NT2/D1 (cell line): ENCODE measurements at regions not wholly inside any gene's neighbourhood (a gene's known extent, or its start where the extent isn't known, plus 50 kb on each side); places are given as distances from the start of the nearest gene placed in this dataset.

Experiments used
- DNase-seq: peaks from one replicate; pipeline ENCODE4 v3.0.0-alpha.2; 2011; ENCODE audit warnings: low read depth, low spot score
- H3K27me3 ChIP-seq: 2 replicates; pipeline ENCODE4 v1.6.0; 2011; ENCODE audit warnings: mild to moderate bottlenecking; ENCODE audit not compliant: insufficient read length, insufficient read depth
- H3K36me3 ChIP-seq: 2 replicates; pipeline ENCODE4 v1.6.1; 2011; ENCODE audit warnings: mild to moderate bottlenecking, low read length, mixed read lengths; ENCODE audit not compliant: insufficient read depth, insufficient read length
- H3K4me1 ChIP-seq: 2 replicates; pipeline ENCODE4 v1.5.1; 2011; ENCODE audit not compliant: insufficient read depth, insufficient read length
- H3K4me3 ChIP-seq: 2 replicates; pipeline ENCODE4 v1.5.1; 2011; ENCODE audit warnings: low read depth; ENCODE audit not compliant: insufficient read length
- H3K9ac ChIP-seq: 2 replicates; pipeline ENCODE4 v1.6.0; 2011; ENCODE audit warnings: low read depth; ENCODE audit not compliant: insufficient read length
- H3K9me3 ChIP-seq: 2 replicates; pipeline ENCODE4 v1.5.1; 2011; ENCODE audit warnings: mild to moderate bottlenecking, low read length; ENCODE audit not compliant: insufficient read depth
- SUZ12 ChIP-seq: IDR thresholded peaks from 2 replicates; pipeline ENCODE4 v1.6.1; 2011; ENCODE audit not compliant: insufficient read length, insufficient read depth; ENCODE audit errors: extremely low read depth
- YY1 ChIP-seq: IDR thresholded peaks from 2 replicates; pipeline ENCODE4 v1.6.1; 2011; ENCODE audit not compliant: insufficient read length, insufficient read depth
- ZNF274 ChIP-seq: IDR thresholded peaks from 2 replicates; pipeline ENCODE4 v1.6.1; 2011; ENCODE audit warnings: mild to moderate bottlenecking, low read depth, low read length

GRCh38 chr11:122521626-122522025 lies 133.9 kb upstream of the UBASH3B start:
- no peaks in the 10 kb centered on the region for H3K4me1 ChIP-seq
- no peaks in the 10 kb centered on the region for H3K36me3 ChIP-seq
- TF ChIP-seq SUZ12, result no peak
- no peak for TF ChIP-seq YY1
- no peak for TF ChIP-seq ZNF274
- no peak overlapping the region for H3K4me3 ChIP-seq
- H3K27me3 ChIP-seq, result no peaks in the 10 kb centered on the region
- H3K9me3 ChIP-seq, result no peaks in the 10 kb centered on the region
- no peak overlapping the region for H3K9ac ChIP-seq
- DNase-seq, result no peak

GRCh38 chr11:122517403-122518379 lies 137.8 kb upstream of the UBASH3B start:
- Histone ChIP-seq H3K9me3 (no peaks in the 10 kb centered on the region), H3K36me3 (no peaks in the 10 kb centered on the region), H3K27me3 (no peaks in the 10 kb centered on the region), H3K9ac (no peak overlapping the region), H3K4me3 (no peak overlapping the region), H3K4me1 (no peaks in the 10 kb centered on the region)
- no peak for TF ChIP-seq ZNF274
- no peak for TF ChIP-seq SUZ12
- no peak for TF ChIP-seq YY1
- DNase-seq, result no peak

GRCh38 chr11:122516686-122517085 lies 138.8 kb upstream of the UBASH3B start:
- Histone ChIP-seq H3K9ac (no peak overlapping the region), H3K4me1 (no peaks in the 10 kb centered on the region), H3K4me3 (no peak overlapping the region), H3K27me3 (no peaks in the 10 kb centered on the region), H3K36me3 (no peaks in the 10 kb centered on the region), H3K9me3 (no peaks in the 10 kb centered on the region)
- no peak for TF ChIP-seq ZNF274
- no peak for TF ChIP-seq SUZ12
- no peak for DNase-seq

- Histone ChIP-seq H3K9ac (no peak overlapping the region), H3K27me3 (no peaks in the 10 kb centered on the region), H3K4me1 (no peaks in the 10 kb centered on the region), H3K36me3 (no peaks in the 10 kb centered on the region), H3K4me3 (no peak overlapping the region), H3K9me3 (no peaks in the 10 kb centered on the region)
- TF ChIP-seq YY1 (no peak), SUZ12 (no peak), ZNF274 (no peak)
- DNase-seq, result no peak
These were observed 141.5 kb upstream of the UBASH3B start for GRCh38 chr11:122513997-122514396.

- no peaks in the 10 kb centered on the region for H3K36me3 ChIP-seq
- no peaks in the 10 kb centered on the region for H3K9me3 ChIP-seq
- H3K27me3 ChIP-seq, result no peaks in the 10 kb centered on the region
These were observed 142.2 kb upstream of the UBASH3B start for GRCh38 chr11:122513328-122513727.

GRCh38 chr11:122512688-122513087 lies 142.8 kb upstream of the UBASH3B start:
- Histone ChIP-seq H3K4me1 (no peaks in the 10 kb centered on the region), H3K4me3 (no peak overlapping the region), H3K36me3 (no peaks in the 10 kb centered on the region), H3K9me3 (no peaks in the 10 kb centered on the region), H3K9ac (no peak overlapping the region), H3K27me3 (no peaks in the 10 kb centered on the region)
- TF ChIP-seq SUZ12, result no peak
- no peak for TF ChIP-seq ZNF274
- TF ChIP-seq YY1, result no peak
- DNase-seq, result no peak

More at GRCh38 chr11:122513328-122513727, 142.2 kb upstream of the UBASH3B start:
- TF ChIP-seq YY1 (no peak), ZNF274 (no peak), SUZ12 (no peak)
- H3K4me1 ChIP-seq, result no peaks in the 10 kb centered on the region
- H3K4me3 ChIP-seq, result no peak overlapping the region
- DNase-seq, result no peak
- H3K9ac ChIP-seq, result no peak overlapping the region

GRCh38 chr11:122509899-122510298 lies 145.6 kb upstream of the UBASH3B start:
- Histone ChIP-seq H3K9ac (no peak overlapping the region), H3K9me3 (no peaks in the 10 kb centered on the region), H3K4me3 (no peak overlapping the region), H3K4me1 (no peaks in the 10 kb centered on the region), H3K27me3 (no peaks in the 10 kb centered on the region), H3K36me3 (no peaks in the 10 kb centered on the region)
- no peak for DNase-seq
- TF ChIP-seq YY1 (no peak), SUZ12 (no peak), ZNF274 (no peak)
